ENCODE measurements at regions not wholly inside any gene's neighbourhood (a gene's known extent, or its start where the extent isn't known, plus 50 kb on each side); places are given as distances from the start of the nearest gene placed in this dataset.
"Not testable (repeated sequence)": the region's sequence is repeated elsewhere in the genome, so short reads cannot be mapped to it uniquely, and the experiment has no call there.

DNA sequence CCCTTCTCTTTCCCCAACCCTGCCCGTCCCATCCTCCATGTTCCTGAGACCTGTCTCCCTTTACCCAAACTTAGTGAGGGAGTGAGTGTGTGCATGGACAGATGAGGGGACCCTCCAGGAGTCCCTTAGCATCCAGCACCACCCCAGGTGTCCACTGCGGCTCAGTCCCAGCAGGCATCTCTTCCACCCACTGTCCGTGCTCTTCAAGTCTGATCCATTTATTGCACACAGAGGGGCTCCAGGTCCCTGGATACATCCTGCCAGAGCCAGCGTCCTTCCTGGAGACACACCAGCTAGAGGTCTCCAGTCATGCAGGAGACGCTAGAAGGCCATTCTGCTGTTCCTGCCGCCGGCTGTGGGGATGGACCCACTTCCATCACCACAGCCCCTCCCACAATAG lies 239.2 kb downstream of the ADGRD1 start:
- DNase-seq, result no peak

GRCh38 chr12:131194166-131194565 lies 240.5 kb downstream of the ADGRD1 start:
- DNase-seq, result no peak

GRCh38 chr12:131195796-131196195 lies 242.1 kb downstream of the ADGRD1 start:
- DNase-seq, result no peak

DNA sequence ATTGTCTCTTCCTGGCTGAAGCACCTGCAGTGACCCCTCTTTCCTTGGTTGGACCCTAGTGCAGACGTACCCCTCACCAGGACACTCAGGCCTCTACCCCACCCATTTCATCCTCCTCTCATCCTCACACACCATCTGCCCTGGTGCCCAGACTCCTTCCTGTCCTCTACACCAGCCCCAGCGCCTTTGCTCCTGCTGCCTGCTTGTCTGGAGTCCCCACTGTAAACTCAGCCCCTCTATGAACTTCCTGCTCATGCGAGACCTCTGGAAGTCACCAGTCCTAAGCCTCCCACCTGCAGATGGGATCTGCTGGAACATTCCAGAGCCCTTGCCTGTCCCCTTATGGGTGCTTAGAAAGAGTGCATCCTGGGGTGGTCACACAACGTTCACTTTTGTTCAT lies 242.5 kb downstream of the ADGRD1 start:
- DNase-seq, result no peak

DNA sequence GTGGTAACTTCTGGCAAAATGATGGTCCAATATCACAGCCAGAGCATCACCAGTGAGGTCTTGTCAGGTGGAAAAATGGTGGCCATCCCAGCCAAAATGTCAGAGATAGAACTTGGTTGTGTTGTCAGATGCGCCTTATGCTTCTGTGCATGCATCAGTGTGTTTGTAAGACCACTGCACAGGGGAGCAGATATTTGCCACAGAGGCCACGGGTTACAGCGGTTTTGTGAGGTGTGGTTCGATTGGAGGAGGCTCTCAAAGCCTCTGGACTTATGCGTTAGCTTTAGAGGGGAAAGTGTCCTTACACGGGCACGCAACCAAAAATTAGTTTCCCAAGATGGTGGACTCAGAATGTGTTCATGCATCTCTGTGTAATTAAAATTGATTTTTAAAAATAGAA lies 243.8 kb downstream of the ADGRD1 start:
- DNase-seq, result no peak

DNA sequence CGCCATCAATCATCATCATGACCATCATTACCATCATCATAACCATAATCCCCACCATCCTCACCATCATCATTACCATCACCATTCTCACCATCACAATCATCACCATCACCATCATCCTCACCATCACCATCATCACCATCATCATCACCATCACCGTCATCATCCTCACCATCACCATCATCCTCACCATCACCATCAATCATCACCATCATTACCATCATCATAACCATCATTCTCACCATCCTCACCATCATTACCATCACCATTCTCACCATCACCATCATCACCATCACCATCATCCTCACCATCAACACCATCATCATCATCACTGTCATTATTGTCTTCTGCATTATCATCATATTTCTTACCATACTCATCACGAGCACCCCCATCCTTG lies 245.5 kb downstream of the ADGRD1 start:
- no peak for DNase-seq

DNA sequence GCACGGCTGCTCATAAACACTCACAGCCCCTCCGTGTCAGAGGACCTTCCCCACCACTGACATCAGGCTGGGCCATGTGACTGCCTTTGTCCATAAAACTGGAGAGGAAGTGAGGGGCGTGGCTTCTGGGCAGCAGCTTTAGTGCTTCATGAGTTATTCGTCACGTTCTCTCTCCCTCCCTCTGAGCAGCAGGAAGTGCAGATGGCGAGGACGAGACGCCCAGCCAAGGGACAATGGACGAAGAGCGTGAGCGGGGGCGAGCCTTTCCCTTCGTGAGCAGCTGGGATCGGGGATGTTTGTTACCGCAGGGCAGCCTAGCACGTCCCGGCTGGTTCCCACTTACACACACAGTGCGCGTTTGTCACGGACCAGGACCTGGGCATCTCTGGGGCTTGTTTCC lies 248.2 kb downstream of the ADGRD1 start:
- DNase-seq, result not testable (repeated sequence)

GRCh38 chr12:131202592-131203378 lies 249.1 kb downstream of the ADGRD1 start:
- no peak for DNase-seq

- no peak for DNase-seq
Observed at GRCh38 chr12:131203666-131204415, 250.1 kb downstream of the ADGRD1 start.

DNA sequence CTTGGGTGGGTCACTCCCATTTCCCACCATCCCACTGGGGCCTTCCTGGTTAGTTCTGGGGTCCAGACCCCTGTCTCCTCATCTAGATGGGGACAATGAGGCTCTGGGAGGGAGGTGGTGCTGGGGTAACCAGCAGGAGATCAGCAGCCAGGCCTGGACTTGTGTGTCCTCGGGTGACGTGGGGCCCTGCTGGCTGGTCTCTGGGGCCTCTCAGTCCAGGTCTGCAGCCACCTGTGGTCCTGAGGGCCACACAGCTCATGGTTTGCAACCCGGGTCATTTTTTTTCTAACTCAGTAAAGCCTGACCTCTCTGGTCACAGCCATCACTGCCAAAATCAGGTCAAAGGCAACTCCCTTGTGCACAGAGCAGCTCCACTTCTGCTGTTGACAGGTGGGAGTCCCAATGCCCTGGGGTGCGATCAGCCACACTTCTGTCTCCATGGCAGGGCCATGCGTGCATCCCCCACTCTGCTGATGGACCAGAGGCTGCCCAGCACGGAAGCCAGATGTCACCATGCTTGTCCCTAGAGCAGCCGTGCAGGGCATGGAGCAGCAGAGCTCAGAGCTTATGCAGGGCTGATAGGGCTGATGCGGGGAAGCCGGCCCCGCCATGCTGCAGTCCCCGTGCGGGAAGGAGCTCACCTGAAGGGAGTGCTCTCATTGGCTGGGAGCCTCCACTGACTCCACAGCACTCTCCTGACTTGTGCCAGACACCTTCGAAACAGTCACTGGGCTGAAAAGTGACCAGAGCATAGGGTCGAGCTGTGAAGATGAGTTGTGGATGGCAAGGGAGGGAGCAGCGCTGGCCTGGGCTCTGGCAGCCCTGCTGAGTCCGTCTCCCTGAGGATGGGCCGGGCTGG lies 250.9 kb downstream of the ADGRD1 start:
- DNase-seq, result no peak

DNA sequence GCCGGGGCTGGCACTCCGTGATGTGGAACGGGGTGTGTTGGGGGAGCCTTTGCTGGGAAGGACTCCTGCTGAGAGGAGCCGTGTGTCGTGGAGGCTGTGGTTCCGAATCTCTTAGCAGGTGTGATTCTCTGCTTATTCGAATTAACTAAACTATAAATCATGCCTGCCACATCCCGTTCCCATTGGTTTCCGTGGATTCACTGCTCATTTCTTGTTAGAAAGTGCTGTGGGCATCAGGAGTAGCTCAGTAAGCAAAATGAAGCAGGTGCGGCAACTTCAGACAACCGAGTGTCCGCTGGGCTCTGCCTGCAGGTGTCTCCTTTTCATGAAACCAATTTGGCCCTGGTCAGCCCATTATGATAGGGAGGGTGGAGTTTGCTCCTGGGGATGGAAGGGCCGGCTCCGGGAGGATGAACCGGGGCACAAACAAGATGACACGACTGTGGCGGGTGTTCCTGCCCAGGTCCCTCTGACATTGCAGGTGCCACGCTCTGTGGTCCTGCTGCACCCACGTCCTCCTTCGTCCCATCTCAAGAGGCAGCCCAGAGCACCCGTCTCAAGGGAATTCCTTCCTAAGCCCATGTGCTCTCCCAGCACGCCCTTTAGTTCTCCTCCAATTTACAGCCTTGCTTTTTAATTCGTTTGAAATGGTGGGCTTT lies 251.7 kb downstream of the ADGRD1 start:
- DNase-seq, result not testable (repeated sequence)

GRCh38 chr12:131206630-131207299 lies 253.1 kb downstream of the ADGRD1 start:
- not testable (repeated sequence) for DNase-seq

DNA sequence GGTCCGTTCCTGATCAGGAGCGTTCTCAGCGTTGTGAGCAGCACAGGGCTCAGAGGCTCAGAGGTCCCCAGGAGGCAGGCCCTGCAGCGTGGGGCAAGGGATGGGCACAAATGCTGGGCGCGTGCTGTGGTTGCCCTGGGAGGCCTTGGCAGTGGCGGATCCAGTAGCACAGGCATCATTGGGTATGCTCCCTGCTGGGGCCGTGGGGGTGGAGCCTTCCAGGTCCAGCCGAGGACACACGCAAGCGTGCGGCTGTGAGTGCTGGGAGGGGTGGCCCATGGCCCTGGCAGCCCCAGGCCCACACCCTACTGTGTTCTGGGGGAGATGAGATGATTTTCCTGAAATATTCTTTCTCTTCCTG lies 253.6 kb downstream of the ADGRD1 start:
- DNase-seq, result not testable (repeated sequence)

- DNase-seq, result not testable (repeated sequence)
Observed at GRCh38 chr12:131207841-131208240, 254.1 kb downstream of the ADGRD1 start.

DNA sequence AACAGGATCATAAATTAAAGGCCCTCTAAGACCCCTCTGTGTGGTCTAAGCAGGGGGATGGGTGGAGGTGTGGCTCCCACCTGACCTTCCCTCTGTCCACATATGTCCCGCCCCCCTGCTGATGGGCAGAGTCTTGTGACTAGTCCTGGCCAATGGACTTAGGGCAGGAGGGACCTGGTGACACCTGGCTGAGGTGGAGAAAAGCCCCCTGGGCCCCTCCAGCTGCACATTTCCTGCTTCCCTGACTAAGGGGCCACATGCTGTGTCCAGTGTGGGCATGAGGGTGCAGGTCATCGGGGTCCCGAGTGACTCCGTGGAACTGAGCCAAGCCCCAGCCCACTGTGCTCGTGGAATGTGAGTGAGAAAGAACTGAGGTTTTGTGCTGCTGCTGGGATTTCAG lies 254.7 kb downstream of the ADGRD1 start:
- DNase-seq, result no peak

GRCh38 chr12:131209082-131210070 lies 255.7 kb downstream of the ADGRD1 start:
- peak; percentile 41 for DNase-seq

- DNase-seq, result peak; percentile 4
Observed at GRCh38 chr12:131210506-131211339, 257.0 kb downstream of the ADGRD1 start.

GRCh38 chr12:131211340-131211938 lies 257.7 kb downstream of the ADGRD1 start:
- DNase-seq, result peak; percentile 23

DNA sequence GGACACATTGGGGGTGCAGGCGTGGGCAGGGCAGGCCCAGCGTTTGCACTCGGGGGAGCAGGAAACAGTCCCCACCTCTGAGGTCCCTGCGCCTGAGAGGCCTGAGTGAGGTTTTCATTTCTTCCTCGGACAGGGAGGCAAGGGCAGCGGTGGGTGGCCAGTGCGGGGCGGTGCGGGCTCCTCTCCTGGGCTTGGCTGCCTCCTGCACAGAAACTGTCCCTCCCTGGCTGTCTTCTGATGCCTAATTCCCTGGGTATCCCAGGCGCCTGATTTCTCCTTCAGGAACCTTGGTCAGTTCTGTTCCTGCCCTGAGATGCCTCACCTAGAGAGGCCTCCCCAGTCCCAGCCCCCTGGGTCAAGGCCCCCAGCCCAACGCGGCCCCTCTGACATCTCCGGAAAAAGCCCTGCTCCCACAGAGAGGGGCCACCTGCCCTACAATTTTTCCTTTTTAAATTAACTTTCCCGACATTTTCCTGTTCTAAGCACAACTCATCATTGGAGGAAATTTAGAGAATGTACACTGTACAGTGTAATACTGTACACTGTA lies 260.3 kb downstream of the ADGRD1 start:
- no peak for DNase-seq

Measured in activated CD4-positive, alpha-beta T cell treated with anti-CD3 and anti-CD28 coated beads, Interleukin-2, amount 50 U/mL, for 16 hours (primary cell).